Thoracic aorta (tissue), 2 donors: ENCODE measurements at regions not wholly inside any gene's neighbourhood (a gene's known extent, or its start where the extent isn't known, plus 50 kb on each side); places are given as distances from the start of the nearest gene placed in this dataset.

Source experiments
- ATAC-seq: fragments of 150-250 bp; one replicate; pipeline ENCODE4 v1.8.0; 2017; ENCODE audit warnings: low read depth; ENCODE audit not compliant: insufficient number of reproducible peaks, low FRiP score
- DNase-seq: peaks from one replicate; pipeline ENCODE4 v3.0.0-alpha.2; 2020; ENCODE audit warnings: low spot score
- H3K27ac ChIP-seq, 2 donors: fragments of 200-600 bp; sonication (generic); 1 replicate in 1 of 2; 2 replicates in 1 of 2; pipeline ENCODE4 v1.5.1; 2016; ENCODE audit warnings: mild to moderate bottlenecking in 2 of 2, moderate library complexity in 2 of 2
- H3K27me3 ChIP-seq: fragments of 200-600 bp; sonication (generic); replicated peaks from 2 replicates; pipeline ENCODE4 v1.6.0; 2016; ENCODE audit warnings: mild to moderate bottlenecking; ENCODE audit not compliant: insufficient read depth
- H3K36me3 ChIP-seq: fragments of 200-600 bp; sonication (generic); one replicate; pipeline ENCODE4 v1.5.1; 2016
- H3K4me1 ChIP-seq, 2 donors: fragments of 200-600 bp; sonication (generic); 1 replicate in 1 of 2; 2 replicates in 1 of 2; pipeline versions ENCODE4 v1.5.1 to v1.6.0; 2016; ENCODE audit warnings: low read depth in 2 of 2, mild to moderate bottlenecking in 1 of 2; ENCODE audit not compliant: control insufficient read depth in 1 of 2
- H3K4me3 ChIP-seq: fragments of 200-600 bp; sonication (generic); 2 replicates; pipeline ENCODE4 v1.5.1; 2016; ENCODE audit warnings: mild to moderate bottlenecking
- H3K9me3 ChIP-seq: fragments of 200-600 bp; sonication (generic); 2 replicates; pipeline ENCODE4 v1.5.1; 2016
- CTCF ChIP-seq: fragments of 200-600 bp; sonication (generic); IDR thresholded peaks from one replicate; pipeline ENCODE4 v1.5.1; 2019; ENCODE audit warnings: antibody characterized with exemption

- TF ChIP-seq CTCF, result no peak
- DNase-seq (no peak), ATAC-seq (no peak)
- H3K4me1 ChIP-seq, result no peaks in the 10 kb centered on the region
- no peaks in the 10 kb centered on the region for H3K9me3 ChIP-seq
- H3K4me3 ChIP-seq, result no peak overlapping the region
- no peak overlapping the region for H3K27ac ChIP-seq
- no peaks in the 10 kb centered on the region for H3K36me3 ChIP-seq
- H3K27me3 ChIP-seq, result no peaks in the 10 kb centered on the region
Measured at GRCh38 chr1:113278371-113278770, 111.9 kb upstream of the MAGI3 start.

GRCh38 chr1:113278777-113279176 is 111.5 kb upstream of the MAGI3 start:
- no peak for TF ChIP-seq CTCF
- Histone ChIP-seq H3K4me1 (no peaks in the 10 kb centered on the region), H3K9me3 (no peaks in the 10 kb centered on the region), H3K4me3 (no peak overlapping the region), H3K36me3 (no peaks in the 10 kb centered on the region), H3K27me3 (no peaks in the 10 kb centered on the region), H3K27ac (no peak overlapping the region)
- ATAC-seq (no peak), DNase-seq (no peak)

DNA sequence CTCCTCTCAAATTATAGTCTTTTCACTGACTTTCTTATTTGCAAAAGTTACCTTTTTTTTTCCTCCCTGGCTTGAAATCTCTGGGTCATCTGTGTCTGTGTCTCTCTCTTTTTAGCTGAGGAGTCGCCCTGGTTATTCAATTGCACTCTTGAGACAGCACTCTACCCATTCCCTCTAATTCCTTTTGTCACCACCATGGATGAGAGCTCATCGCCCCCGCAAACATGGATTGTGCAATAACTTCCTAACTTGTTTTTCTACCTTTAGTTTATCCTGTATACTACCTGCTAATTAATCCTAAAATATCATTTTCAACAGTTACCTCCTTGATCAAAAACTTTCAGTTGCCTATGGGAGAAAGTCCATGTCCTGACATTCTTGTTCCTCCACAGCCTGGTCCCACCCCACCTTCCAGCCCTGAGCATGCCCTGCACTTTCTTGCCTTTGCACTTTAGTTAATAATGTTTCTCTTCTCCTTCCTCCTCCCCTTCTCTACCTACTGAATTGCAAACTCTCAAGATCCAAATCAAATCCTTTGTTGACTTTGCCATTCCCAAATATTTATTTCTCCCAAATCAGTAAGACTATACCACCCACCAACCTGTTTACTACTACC is 110.4 kb upstream of the MAGI3 start:
- no peak for TF ChIP-seq CTCF
- Histone ChIP-seq H3K27ac (no peak overlapping the region), H3K36me3 (no peaks in the 10 kb centered on the region), H3K9me3 (no peaks in the 10 kb centered on the region), H3K4me3 (no peak overlapping the region), H3K27me3 (no peaks in the 10 kb centered on the region), H3K4me1 (no peaks in the 10 kb centered on the region)
- no peak for ATAC-seq
- DNase-seq, result no peak

GRCh38 chr1:113280581-113280980 is 109.7 kb upstream of the MAGI3 start:
- ATAC-seq, result no peak
- no peaks in the 10 kb centered on the region for H3K36me3 ChIP-seq

DNA sequence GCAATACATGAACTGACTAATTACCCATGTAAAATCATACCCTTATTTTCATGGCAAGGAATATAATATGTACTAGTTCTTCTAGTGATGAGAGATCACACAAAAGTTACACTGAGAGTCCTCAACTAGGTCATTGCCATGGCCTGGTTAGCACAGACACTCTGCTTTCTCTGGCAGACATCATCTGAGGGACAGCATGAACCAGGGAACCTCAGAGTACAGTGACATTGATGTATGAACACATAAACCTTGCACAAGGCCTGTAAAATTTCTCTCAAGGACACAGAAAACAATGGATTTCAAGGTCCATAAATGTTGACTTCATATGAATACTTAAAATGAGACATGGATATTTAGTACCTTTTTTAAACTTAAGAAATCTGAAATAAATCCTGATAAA is 108.8 kb upstream of the MAGI3 start:
- ATAC-seq, result no peak
- DNase-seq, result no peak
- Histone ChIP-seq H3K27me3 (no peaks in the 10 kb centered on the region), H3K4me3 (no peak overlapping the region), H3K27ac (no peak overlapping the region), H3K36me3 (no peaks in the 10 kb centered on the region), H3K9me3 (no peaks in the 10 kb centered on the region), H3K4me1 (no peaks in the 10 kb centered on the region)
- no peak for TF ChIP-seq CTCF

More at GRCh38 chr1:113280581-113280980, 109.7 kb upstream of the MAGI3 start:
- DNase-seq, result no peak
- Histone ChIP-seq H3K9me3 (no peaks in the 10 kb centered on the region), H3K27ac (no peak overlapping the region), H3K27me3 (no peaks in the 10 kb centered on the region), H3K4me1 (no peaks in the 10 kb centered on the region), H3K4me3 (no peak overlapping the region)
- no peak for TF ChIP-seq CTCF
